Right ventricle myocardium inferior (tissue), 1 donor: ENCODE measurements at regions not wholly inside any gene's neighbourhood (a gene's known extent, or its start where the extent isn't known, plus 50 kb on each side); places are given as distances from the start of the nearest gene placed in this dataset.

ENCODE experiments used
- ATAC-seq: fragments of 200-7000 bp; cut with Tn5 transposase; one replicate; pipeline ENCODE4 v1.9.1; 2020; ENCODE audit warnings: mild to moderate bottlenecking, moderate library complexity
- DNase-seq: peaks from one replicate; pipeline ENCODE4 v3.0.0; 2021; ENCODE audit errors: missing footprints
- intact Hi-C: fragments of 100-400 bp; cut with DNase I; formaldehyde crosslinking; loops from one replicate; pipeline ENCODE4 v1.11.0; 2022
- donor health status: DM: no; HTN: yes; CAD: no; lungs with severe emphysema.

DNA sequence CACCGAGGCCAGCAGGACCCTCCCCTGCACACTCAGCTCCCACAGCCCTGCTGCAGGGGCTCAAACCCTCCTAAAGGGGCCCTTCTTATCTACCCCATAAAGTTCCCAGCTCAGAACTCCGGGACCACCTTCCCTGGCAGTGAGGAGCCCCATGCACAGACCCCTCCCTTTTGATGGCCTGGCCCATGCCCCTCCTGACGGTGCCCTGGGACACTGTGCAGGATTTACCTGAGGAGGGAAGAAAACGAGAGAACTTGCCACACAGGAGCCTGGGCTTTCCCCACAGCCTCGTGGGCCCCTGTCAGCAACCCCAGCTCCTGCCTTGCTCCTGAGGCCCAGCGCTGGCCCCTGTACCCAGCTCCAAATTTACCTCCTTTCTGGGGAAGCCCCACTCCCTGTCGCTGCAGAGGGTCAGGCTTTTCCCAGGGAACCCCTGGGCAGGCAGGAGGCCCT lies 206.3 kb upstream of the SALL3 start:
- ATAC-seq (no peak), DNase-seq (no peak)
- intact Hi-C loops: no loop called here

DNA sequence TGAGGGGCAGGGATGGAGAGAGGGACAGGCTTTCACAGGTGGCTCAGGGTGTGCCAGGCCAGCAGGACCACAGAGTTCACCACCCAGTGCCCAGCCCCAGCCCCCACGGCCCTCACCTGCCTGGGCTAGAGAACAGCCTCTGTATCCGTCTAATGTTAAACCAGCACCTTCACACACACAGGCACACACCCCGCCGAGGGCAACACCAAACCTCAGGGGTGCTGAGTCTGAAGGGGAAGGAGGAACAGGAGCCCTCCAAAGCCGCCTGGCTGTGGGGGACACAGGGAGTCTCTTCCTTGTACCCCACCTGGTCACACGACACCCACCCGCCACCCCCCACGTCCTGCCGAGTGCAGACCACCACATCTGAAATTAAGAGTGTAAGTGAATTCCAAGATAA lies 205.8 kb upstream of the SALL3 start:
- ATAC-seq (no peak), DNase-seq (no peak)
- intact Hi-C loops: no loop called here

DNA sequence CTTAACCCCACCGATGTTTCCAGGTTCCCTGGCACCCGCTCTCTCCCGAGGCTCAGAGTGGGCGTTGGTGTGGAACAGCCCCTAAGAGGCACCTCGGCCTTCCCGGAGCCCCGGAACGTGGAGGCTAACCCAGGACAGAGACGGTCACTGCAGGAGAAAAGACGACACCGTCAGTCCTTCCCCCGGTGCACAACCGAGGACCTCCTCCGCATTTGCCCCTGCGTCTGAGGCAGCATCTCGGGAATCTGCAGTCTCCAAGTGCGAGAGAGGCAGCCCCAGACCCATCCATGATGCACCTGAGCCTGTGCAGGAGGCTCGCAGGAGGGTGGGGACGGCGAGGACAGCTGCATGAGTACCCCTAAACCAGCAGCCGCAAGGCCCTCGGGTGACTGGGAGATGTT lies 204.9 kb upstream of the SALL3 start:
- DNase-seq (no peak), ATAC-seq (no peak)
- intact Hi-C loops: no loop called here

DNA sequence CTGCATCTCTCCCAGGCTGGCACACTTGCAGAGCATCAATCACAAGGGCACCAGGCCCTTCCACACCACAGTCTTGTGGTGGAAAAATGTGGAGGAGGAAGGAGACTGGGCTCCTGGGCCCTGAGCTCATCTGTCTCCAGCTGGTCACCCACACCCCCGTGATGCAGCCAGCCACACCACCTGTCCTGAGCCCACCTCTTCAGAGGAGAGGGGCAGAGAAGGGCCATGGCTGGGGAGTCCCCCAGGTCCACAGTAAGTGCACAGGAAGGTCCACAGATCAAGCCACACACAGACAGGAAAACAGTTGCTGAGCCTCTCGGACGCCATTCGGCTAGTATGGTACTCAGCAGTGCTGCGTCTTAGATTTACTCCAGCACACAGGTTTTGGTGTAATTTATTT lies 203.5 kb upstream of the SALL3 start:
- DNase-seq: no peak
- no peak for ATAC-seq
- intact Hi-C loops: no loop called here

DNA sequence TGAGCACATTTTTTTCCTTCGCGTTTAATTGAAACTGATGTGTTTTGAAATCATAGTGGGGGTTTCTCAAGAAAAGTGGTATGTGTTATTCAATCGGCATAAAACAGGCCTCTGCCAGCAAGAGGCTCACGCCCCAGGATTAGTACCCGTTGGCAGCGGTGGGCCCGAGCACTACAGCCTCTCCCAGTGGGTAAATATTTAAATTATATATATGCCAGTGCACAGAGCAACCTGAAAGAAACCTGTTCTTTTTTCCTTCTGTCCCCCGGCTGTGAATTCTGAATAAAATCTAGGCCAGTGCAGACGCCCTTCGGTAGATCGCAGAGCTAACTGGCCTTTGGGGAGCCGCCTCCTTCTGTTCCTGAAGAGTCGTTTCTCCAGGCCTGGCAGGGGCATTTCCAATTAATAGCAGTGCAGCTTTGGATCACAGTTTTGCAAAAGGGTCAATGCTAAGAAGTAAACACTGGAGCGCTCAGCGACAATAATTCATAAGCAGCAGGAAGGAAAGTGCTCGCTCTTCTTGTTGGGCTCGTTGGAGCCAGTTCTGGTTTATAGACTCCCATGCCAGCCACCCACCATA lies 202.8 kb upstream of the SALL3 start:
- ATAC-seq (no peak), DNase-seq (no peak)
- intact Hi-C loops: no loop called here

DNA sequence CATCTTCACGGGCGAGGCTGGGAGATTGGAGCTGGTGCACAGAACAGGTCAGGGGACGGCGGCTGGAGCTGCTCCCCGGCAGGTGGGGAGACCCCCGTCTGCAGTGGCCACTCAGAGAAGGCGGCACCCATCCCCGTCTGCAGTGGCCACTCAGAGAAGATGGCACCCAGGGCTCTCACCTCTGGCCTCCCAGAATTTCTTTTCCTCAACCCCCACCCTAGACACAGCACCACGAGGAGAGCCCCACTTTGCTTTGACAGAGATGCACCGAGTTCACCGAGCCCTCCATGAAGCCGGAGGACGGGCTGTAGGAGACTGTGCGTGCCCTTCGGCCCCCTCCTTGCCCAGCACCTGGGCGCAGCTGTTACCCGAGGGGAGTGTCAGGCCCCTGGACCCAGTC lies 201.6 kb upstream of the SALL3 start:
- intact Hi-C loops: no loop called here
- ATAC-seq: no peak
- no peak for DNase-seq

DNA sequence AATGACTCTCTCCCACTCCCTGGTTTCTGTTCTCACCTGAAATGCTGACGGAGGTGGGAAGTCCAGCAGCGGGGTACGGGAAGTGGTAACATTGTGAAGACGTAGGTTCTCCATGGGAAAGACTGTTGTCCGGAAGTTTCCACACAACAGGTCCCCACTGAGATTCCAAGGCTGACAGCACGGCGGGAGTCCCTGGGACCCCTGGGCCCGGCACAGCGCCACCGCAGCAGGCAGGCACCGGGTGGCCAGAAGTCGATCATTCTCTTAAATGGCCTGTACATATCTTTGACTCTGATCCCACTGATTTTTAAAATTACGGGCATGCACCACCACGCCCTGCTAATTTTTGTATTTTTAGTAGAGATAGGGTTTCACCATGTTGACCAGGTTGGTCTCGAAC lies 201.0 kb upstream of the SALL3 start:
- no peak for ATAC-seq
- intact Hi-C loops: no loop called here
- no peak for DNase-seq

DNA sequence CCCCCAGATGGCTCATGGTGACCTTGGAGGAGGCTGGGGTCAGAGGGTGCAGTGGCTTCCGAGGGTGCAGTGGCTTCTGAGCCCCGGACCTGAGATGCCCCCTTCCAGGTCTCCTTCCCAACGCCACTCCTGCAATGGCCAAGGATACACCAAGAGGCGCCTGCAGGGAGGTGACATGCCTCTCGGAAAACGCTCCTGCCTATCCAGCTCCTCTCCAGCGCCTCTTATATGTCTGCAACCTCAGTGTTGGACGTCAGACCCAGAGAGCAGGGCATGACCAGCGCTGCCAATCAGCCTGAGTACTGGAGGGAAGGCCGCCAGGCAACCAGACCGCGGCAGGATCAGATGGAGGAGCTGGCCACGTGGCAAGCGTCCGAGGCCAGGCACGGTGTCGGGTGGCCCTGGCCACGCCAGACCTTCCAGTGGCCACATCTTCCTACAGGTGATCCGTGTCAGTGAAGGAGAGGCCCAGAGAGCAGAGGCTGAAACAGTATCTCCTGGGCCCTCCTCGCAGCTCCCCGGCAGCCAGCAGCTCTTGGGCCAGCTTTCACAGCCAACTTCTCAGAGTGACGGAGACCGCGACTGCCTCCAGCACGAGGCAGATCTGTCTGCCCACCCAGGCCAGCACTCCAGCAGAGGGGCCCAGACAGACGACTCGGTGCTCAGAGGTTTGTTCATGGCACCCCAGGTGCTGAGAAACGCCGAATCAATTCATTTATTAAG lies 199.5 kb upstream of the SALL3 start:
- intact Hi-C loops: no loop called here
- no peak for ATAC-seq
- DNase-seq: no peak

DNA sequence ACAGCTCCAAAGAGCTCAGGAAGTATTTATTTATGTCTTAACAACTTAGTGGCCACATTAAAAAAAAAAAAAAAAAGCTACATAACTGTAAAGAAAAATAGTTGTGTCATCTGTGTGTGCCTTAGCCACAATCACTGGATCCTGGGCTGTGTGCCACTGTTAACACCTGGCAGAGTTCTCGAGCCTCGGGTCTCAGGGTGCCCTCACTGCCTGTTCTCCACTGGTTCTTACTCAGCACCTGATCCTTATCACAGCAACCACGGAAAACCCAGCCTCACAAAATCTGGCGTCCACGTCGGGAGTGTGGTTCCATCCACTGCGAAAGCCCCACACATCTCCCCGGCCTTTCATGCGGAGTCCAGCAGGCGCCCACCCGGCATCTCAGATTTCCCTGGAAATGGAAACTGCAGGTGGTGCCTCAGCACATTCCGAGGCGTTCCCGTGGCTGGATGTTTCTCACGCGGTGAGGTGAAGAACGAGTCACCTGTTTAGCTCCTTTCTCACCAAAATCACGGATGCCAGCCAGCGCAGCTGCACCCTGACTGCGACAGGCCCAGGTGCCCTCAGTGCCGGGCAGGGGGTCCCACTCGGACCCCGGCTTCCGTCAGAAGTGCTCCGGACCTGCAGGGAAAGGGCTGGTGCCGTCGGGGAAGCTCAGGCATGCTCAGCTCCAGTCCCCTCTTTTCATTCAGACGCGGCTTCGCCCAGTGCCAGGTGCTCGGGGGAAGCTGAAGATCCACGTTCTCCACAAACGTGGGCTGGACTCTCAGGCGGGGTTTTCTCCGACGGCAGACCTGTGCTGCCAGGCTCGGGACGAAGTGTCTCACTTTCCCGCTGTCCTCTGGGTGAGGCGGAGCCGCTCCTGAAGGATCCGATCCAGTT lies 198.7 kb upstream of the SALL3 start:
- no peak for DNase-seq
- no peak for ATAC-seq
- intact Hi-C loops: no loop called here

DNA sequence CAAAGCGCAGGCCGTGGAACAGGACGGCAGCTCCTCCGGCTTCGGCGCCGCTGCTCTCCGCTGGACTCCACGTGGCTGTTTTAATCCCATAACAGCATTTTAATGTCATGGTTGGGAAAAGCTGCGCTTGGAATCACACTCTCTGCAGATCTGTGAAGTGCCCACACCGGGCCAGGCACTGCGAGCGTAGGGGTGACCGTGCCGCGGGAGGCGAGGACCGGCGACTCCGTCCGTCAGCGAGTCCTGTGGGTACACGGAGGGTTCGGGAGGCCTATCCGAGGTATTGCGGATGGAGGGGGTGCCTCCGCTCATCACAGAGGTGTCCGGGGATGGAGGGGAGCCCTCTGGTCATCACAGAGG lies 198.0 kb upstream of the SALL3 start:
- intact Hi-C loops: no loop called here
- DNase-seq (no peak), ATAC-seq (no peak)

DNA sequence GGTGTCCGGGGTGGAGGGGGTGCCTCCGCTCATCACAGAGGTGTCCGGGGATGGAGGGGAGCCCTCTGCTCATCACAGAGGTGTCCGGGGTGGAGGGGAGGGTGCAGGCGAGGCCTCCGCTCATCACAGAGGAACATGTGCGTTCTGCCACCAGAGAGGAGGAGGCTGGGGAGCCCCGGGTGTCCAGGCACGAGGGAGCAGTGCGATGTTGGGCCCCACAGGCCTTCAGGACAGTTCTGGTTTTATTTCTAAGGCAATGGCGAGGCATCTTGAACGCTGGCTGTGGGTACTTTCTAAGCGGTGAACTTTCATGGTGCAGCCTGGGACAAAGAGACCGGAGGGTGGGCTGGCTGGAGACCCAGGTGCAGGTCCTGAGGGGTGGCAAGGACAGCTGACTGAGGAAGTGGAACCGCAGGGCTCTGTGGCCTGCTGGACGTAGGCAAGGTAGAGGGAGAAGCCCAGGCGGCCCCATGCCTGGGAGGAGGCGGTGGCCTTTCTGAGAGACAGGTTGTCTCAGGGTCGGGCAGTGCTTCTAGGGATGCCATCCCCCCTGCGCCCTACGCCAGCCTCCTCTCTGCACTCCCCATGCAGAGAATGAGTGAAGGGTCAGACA lies 196.6 kb upstream of the SALL3 start:
- ATAC-seq (no peak), DNase-seq (no peak)
- intact Hi-C loops: no loop called here

DNA sequence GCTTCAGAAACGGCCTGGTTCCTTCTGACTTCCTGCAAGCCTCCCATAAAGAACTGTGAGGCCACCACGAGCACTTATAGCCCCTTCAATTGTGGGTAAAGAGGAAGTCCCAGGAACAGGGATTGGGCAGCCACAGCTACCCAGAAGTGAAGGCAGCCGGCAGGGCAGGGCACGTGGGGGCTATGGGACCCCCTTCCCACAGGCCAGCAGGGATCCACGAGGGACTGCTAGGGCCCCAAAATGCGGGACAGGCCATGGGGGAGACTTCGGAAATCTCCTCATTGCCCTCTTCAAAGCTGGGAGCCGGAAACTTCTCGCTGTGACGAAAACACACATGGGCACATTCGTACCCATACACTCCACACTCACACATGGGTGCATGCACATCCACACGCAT lies 196.1 kb upstream of the SALL3 start:
- no peak for DNase-seq
- intact Hi-C loops: no loop called here

DNA sequence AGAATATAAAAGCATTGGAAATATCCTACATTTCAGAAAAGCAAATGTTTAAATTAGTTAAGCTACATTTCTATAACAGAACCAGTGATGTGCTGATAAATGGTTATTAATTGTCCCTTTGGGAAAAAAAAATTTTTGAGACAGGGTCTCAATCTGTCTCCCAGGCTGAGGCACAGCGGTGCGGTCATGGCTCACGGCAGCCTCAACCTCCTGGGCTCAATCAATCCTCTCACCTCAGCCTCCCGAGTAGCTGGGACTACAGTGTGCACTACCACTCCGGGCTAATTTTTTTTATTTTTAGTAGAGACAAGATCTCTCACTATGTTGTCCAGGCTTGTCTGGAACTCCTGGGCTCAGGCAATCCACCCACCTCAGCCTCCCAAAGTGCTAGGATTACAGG lies 194.8 kb upstream of the SALL3 start:
- no peak for ATAC-seq
- intact Hi-C loops: no loop called here

More for the DNA sequence above, 196.1 kb upstream of the SALL3 start:
- ATAC-seq: no peak

DNA sequence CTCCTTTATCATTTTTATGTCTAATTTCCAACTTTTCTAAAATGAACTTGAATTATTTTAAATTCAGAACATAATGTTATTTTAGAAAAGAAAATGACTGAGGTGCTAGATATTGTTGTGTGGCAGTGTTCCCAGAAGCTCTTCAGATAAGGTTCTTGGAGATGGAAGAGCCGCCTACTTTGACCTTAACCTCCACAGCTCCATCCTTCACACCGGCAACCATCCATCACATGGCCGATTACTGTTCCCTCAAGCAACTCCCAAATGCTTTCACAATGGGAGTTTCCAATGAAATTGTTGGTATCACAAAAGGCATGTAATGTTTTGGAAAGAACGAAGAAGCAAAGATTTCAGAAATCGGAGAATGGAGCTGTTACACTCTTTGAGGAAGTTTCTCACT lies 193.9 kb upstream of the SALL3 start:
- DNase-seq (no peak), ATAC-seq (no peak)
- intact Hi-C loops: no loop called here

More for the DNA sequence above, 194.8 kb upstream of the SALL3 start:
- DNase-seq: no peak

DNA sequence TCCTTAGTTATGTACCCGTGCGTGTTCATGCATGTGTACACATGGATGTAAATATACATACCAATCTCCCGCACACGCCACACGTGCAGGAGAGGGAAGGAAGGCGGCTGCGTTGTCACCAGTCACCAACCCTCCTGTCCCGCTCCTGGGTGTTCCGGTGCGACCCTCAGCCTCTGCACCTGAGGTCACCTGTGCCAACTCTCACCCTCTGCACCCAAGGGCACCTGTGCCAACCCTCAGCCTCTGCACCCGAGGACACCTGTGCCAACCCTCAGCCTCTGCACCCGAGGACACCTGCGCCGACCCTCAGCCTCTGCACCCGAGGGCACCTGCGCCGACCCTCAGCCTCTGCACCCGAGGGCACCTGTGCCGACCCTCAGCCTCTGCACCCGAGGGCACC lies 192.8 kb upstream of the SALL3 start:
- ATAC-seq (no peak), DNase-seq (no peak)
- intact Hi-C loops: no loop called here

DNA sequence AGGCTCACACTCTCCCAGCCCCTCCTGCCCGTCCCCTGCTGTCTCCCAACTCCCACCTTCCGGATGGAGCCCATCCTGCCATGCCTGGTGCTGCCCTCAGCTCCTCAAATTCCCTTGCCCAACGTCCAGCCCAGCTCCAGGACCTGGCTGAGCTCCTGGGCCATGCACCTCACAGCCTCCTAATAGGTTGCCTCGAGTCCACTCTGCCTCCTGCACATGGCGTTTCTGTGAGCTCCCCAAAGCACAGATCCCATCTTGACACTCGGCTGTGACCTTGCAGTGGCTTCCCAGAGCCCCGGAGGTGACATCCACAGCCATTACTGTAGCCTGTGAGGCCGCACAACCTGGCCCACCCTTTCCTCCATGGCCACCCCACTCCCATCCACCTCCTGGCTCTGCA lies 191.9 kb upstream of the SALL3 start:
- DNase-seq (no peak), ATAC-seq (no peak)
- intact Hi-C loops: no loop called here

DNA sequence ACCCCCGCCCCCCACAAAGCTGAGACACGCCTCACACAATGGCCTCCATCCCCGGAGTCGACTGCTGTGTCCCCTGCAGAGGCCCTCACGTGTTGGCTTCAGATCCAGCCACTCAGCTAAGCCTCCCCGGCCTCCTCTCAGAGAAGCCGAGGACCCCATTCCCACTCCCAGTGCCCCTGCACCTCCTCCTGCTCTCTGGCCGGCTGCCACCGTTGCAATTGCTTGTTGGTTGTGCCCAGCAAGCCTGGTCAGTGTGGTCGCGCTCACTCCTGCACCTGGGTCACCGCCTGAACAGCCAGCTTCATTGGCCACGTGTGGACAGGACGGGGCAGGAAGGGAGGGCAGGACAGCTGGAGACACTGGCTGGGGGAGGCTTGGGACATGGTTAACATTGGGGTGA lies 191.5 kb upstream of the SALL3 start:
- ATAC-seq (no peak), DNase-seq (no peak)
- intact Hi-C loops: no loop called here

DNA sequence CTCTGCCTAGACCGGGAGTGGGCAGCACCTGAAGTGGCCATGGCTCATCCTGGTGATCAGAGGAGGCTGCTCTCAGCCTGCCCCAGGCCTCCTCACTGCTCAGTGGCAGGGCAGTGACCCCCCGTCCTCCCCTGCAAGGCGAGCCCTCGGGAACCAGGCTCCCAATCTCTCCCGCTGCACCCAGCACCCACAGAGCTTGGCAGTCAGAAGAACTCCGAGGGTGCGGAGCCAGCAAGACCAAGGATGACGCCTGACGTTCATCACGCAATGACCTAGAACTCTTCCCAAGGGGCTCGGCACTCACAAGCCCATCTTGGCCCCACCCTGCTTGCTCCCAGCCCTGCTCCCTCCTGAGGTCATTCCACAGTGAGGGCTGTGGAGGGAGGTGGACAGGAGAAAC lies 189.8 kb upstream of the SALL3 start:
- DNase-seq: no peak
- no peak for ATAC-seq
- intact Hi-C loops: no loop called here

DNA sequence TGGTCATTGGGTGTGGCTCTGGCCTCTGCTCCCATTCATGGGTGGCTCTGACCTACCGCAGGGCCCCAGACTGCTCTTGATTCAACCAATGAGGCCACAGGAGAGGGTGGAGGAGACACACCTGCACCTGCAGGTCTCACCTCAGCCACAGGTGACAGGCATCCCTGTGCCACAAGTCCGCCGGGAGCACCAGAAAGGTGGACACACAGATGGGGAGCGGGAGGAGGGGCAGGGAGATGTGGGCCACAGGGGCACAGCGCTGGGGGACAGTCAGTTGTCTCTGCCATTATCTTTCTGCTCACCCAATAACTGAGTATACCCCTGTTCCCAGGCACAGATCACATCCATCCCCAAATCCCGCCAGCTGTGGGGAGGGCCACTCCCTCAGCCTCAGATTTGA lies 189.1 kb upstream of the SALL3 start:
- no peak for ATAC-seq
- intact Hi-C loops: no loop called here
- no peak for DNase-seq

DNA sequence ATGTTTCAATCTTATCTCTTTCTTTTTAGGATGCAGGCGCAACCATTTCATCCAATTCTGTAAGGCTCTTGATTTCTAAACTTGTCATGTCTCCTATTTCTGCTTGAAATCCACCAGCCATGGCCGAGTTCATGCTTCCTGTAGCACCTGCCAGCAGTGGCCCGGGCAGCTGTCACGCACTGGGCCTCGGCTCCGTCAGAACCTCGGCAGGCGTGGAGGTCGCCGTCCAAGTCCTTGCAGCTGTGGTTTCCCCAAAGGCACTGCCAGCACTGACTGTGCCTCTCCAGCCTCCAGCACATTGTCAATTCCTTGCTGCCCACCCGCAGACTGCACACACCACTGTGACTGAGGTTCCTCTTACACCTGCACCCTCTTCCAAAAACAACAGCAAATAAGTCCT lies 188.7 kb upstream of the SALL3 start:
- no peak for DNase-seq
- no peak for ATAC-seq
- intact Hi-C loops: no loop called here
